ENCODE measurements at regions not wholly inside any gene's neighbourhood (a gene's known extent, or its start where the extent isn't known, plus 50 kb on each side); places are given as distances from the start of the nearest gene placed in this dataset.

- no peaks in the 10 kb centered on the region for H3K9me3 ChIP-seq (ENCODE audit: insufficient read depth, low read depth, low read length)
- no peaks in the 10 kb centered on the region for H3K36me3 ChIP-seq (ENCODE audit: insufficient read depth, low read length)
- no peaks in the 10 kb centered on the region for H3K4me1 Mint-ChIP-seq (ENCODE audit: low read depth, unreplicated experiment)
- no peak overlapping the region for H3K4me3 Mint-ChIP-seq (ENCODE audit: unreplicated experiment)
- H3K27me3 ChIP-seq (ENCODE audit: insufficient read depth, low read length): no peaks in the 10 kb centered on the region
- DNase-seq (ENCODE audit: low read depth): no peak
- H4K20me1 ChIP-seq (ENCODE audit: insufficient read depth, low read length): no peaks in the 10 kb centered on the region
- H3K27ac Mint-ChIP-seq (ENCODE audit: unreplicated experiment): no peak overlapping the region
- H3K9ac ChIP-seq (ENCODE audit: low read length): no peak overlapping the region
- peaks cover 21% of the 10 kb centered on the region for H3K27me3 Mint-ChIP-seq (ENCODE audit: low read depth, unreplicated experiment)
- H3K36me3 Mint-ChIP-seq (ENCODE audit: low read depth, unreplicated experiment): no peaks in the 10 kb centered on the region
- no peak overlapping the region for H2AFZ ChIP-seq (ENCODE audit: low read depth, low read length)
- no peak overlapping the region for H3K27ac ChIP-seq (ENCODE audit: low read depth, low read length)
- H3K4me2 ChIP-seq (ENCODE audit: low read length): no peak overlapping the region
- no peaks in the 10 kb centered on the region for H3K79me2 ChIP-seq (ENCODE audit: insufficient read depth, low read length)
- H3K9me3 Mint-ChIP-seq (ENCODE audit: unreplicated experiment): peaks cover 5% of the 10 kb centered on the region
- TF ChIP-seq CTCF (IDR thresholded peaks at IDR 0.05; ENCODE audit: insufficient read depth, low read depth, low read length): no peak
- H3K4me3 ChIP-seq (ENCODE audit: insufficient read depth, low read depth, low read length): no peak overlapping the region
- FAIRE-seq: no peak
- no peaks in the 10 kb centered on the region for H3K4me1 ChIP-seq (ENCODE audit: insufficient read depth, low read length)
These were observed 61.2 kb upstream of the HMX1 start for GRCh38 chr4:8932884-8933283.

GRCh38 chr4:8928074-8928473 lies 56.4 kb upstream of the HMX1 start:
- Histone ChIP-seq H3K36me3 (ENCODE audit: insufficient read depth, low read length) (no peaks in the 10 kb centered on the region), H3K9ac (ENCODE audit: low read length) (no peak overlapping the region), H3K9me3 (ENCODE audit: insufficient read depth, low read depth, low read length) (no peaks in the 10 kb centered on the region), H4K20me1 (ENCODE audit: insufficient read depth, low read length) (no peaks in the 10 kb centered on the region), H3K4me2 (ENCODE audit: low read length) (no peak overlapping the region), H3K4me1 (ENCODE audit: insufficient read depth, low read length) (no peaks in the 10 kb centered on the region), H3K27ac (ENCODE audit: low read depth, low read length) (no peak overlapping the region), H3K4me3 (ENCODE audit: insufficient read depth, low read depth, low read length) (no peak overlapping the region), H3K79me2 (ENCODE audit: insufficient read depth, low read length) (no peaks in the 10 kb centered on the region), H3K27me3 (ENCODE audit: insufficient read depth, low read length) (no peaks in the 10 kb centered on the region), H2AFZ (ENCODE audit: low read depth, low read length) (no peak overlapping the region)
- FAIRE-seq: no peak
- Mint-ChIP-seq H3K4me1 (ENCODE audit: low read depth, unreplicated experiment) (no peaks in the 10 kb centered on the region), H3K36me3 (ENCODE audit: low read depth, unreplicated experiment) (no peaks in the 10 kb centered on the region), H3K4me3 (ENCODE audit: unreplicated experiment) (no peak overlapping the region), H3K27ac (ENCODE audit: unreplicated experiment) (no peak overlapping the region), H3K9me3 (ENCODE audit: unreplicated experiment) (peaks cover 7% of the 10 kb centered on the region), H3K27me3 (ENCODE audit: low read depth, unreplicated experiment) (peaks cover 11% of the 10 kb centered on the region)
- TF ChIP-seq CTCF (IDR thresholded peaks at IDR 0.05; ENCODE audit: insufficient read depth, low read depth, low read length): no peak
- no peak for TF ChIP-seq EZH2 (IDR thresholded peaks at IDR 0.05; ENCODE audit: insufficient read depth, low read length)
- DNase-seq (ENCODE audit: low read depth): no peak

GRCh38 chr4:8922481-8922880 lies 50.8 kb upstream of the HMX1 start:
- H3K4me3 ChIP-seq (ENCODE audit: insufficient read depth, low read depth, low read length): no peak overlapping the region
- Mint-ChIP-seq H3K9me3 (ENCODE audit: unreplicated experiment) (peaks cover 7% of the 10 kb centered on the region), H3K4me1 (ENCODE audit: low read depth, unreplicated experiment) (no peaks in the 10 kb centered on the region), H3K4me3 (ENCODE audit: unreplicated experiment) (no peak overlapping the region), H3K27ac (ENCODE audit: unreplicated experiment) (no peak overlapping the region), H3K27me3 (ENCODE audit: low read depth, unreplicated experiment) (peaks cover 49% of the 10 kb centered on the region), H3K36me3 (ENCODE audit: low read depth, unreplicated experiment) (no peaks in the 10 kb centered on the region)
- H2AFZ ChIP-seq (ENCODE audit: low read depth, low read length): no peak overlapping the region
- H3K4me2 ChIP-seq (ENCODE audit: low read length): no peak overlapping the region
- DNase-seq (ENCODE audit: low read depth): no peak
- H3K4me1 ChIP-seq (ENCODE audit: insufficient read depth, low read length): no peaks in the 10 kb centered on the region
- H3K27ac ChIP-seq (ENCODE audit: low read depth, low read length): no peak overlapping the region
- no peak for TF ChIP-seq EZH2 (IDR thresholded peaks at IDR 0.05; ENCODE audit: insufficient read depth, low read length)
- no peak for TF ChIP-seq CTCF (IDR thresholded peaks at IDR 0.05; ENCODE audit: insufficient read depth, low read depth, low read length)
- peaks cover 2% of the 10 kb centered on the region for H3K27me3 ChIP-seq (ENCODE audit: insufficient read depth, low read length)
- H3K9me3 ChIP-seq (ENCODE audit: insufficient read depth, low read depth, low read length): peaks cover 4% of the 10 kb centered on the region
- H3K9ac ChIP-seq (ENCODE audit: low read length): no peak overlapping the region
- no peaks in the 10 kb centered on the region for H4K20me1 ChIP-seq (ENCODE audit: insufficient read depth, low read length)
- FAIRE-seq: no peak
- no peaks in the 10 kb centered on the region for H3K79me2 ChIP-seq (ENCODE audit: insufficient read depth, low read length)
- no peaks in the 10 kb centered on the region for H3K36me3 ChIP-seq (ENCODE audit: insufficient read depth, low read length)

All from astrocyte (in vitro differentiated cells and primary cell).